GM18873 (cell line): ENCODE measurements at regions not wholly inside any gene's neighbourhood (a gene's known extent, or its start where the extent isn't known, plus 50 kb on each side); places are given as distances from the start of the nearest gene placed in this dataset.
"Not testable (repeated sequence)": the region's sequence is repeated elsewhere in the genome, so short reads cannot be mapped to it uniquely, and the experiment has no call there.

Experiments
- ATAC-seq: cut with Tn5 transposase; IDR thresholded peaks from one replicate; pipeline ENCODE4 v1.9.1; 2021; ENCODE audit warnings: mild to moderate bottlenecking, moderate library complexity, moderate number of reproducible peaks; ENCODE audit not compliant: unreplicated experiment, low FRiP score

- ATAC-seq, result no peak
Observed at GRCh38 chr13:58950911-58951310, 1212.8 kb downstream of the DIAPH3 start.

DNA sequence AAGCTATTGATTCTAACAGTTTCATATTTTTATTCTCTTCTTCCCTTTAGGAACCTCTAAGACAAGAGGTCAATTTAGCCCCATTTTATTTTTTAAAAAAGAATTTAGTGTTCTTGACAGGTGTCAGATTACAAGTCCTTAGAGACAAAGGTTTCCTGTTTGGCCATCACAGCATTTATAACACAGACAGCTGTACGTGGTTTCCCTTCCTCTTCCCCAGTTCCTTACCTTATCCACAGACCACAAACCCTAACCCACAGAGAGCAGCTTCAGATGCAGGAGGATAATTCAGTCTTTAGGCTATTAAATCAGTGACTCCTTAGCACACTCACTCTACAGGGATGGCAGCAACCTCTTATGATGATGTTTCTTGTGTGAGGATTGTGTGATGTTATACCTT lies 1210.1 kb downstream of the DIAPH3 start:
- ATAC-seq, result peak; percentile 91

GRCh38 chr13:58955546-58956385 lies 1208.0 kb downstream of the DIAPH3 start:
- no peak for ATAC-seq

GRCh38 chr13:58958097-58958496 lies 1205.6 kb downstream of the DIAPH3 start:
- not testable (repeated sequence) for ATAC-seq

- no peak for ATAC-seq
Observed at GRCh38 chr13:58960888-58961287, 1202.8 kb downstream of the DIAPH3 start.

GRCh38 chr13:58963321-58963720 lies 1200.4 kb downstream of the DIAPH3 start:
- ATAC-seq, result no peak

- no peak for ATAC-seq
Observed at GRCh38 chr13:58964048-58964447, 1199.7 kb downstream of the DIAPH3 start.

DNA sequence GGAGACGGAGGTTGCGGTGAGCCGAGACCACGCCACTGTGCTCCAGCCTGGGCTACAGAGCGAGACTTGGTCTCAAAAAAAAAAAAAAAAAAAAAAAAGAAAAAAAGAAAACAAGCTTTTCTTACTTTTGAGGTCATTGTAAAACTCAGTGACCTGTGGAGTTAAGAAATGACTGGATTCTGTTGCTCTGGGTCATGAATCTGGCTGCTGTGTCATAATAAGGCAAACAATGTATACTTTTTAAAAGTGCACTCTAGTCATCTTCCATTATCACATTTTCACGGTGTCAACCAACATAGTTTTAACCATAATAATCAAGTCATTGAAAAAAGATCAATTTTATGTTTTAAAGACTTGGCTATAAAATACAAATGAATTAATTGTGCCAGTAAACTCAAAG lies 1186.6 kb downstream of the DIAPH3 start:
- ATAC-seq, result no peak

- ATAC-seq, result no peak
Observed at GRCh38 chr13:58978331-58978730, 1185.4 kb downstream of the DIAPH3 start.

- ATAC-seq, result no peak
Observed at GRCh38 chr13:58979851-58980250, 1183.9 kb downstream of the DIAPH3 start.

GRCh38 chr13:58985845-58986244 lies 1177.9 kb downstream of the DIAPH3 start:
- ATAC-seq, result no peak

DNA sequence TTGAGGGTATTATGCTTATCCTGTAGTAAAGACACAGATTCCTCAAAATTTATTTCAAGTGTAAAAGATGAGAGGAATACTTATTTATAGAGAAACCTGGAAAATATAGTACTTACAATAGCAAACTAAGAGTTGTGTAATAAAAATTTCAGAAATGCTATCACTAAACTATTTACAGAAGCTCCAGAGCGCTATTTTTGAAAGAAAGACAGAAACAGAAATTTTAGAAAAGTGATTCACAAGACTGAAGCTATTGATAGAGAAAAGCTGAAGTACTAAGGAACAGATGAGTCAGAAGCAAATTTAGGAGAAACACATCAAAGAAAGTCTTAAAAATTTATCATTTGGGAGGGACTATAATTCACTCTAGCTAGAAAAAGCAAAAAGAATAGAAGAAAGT lies 1174.2 kb downstream of the DIAPH3 start:
- no peak for ATAC-seq

DNA sequence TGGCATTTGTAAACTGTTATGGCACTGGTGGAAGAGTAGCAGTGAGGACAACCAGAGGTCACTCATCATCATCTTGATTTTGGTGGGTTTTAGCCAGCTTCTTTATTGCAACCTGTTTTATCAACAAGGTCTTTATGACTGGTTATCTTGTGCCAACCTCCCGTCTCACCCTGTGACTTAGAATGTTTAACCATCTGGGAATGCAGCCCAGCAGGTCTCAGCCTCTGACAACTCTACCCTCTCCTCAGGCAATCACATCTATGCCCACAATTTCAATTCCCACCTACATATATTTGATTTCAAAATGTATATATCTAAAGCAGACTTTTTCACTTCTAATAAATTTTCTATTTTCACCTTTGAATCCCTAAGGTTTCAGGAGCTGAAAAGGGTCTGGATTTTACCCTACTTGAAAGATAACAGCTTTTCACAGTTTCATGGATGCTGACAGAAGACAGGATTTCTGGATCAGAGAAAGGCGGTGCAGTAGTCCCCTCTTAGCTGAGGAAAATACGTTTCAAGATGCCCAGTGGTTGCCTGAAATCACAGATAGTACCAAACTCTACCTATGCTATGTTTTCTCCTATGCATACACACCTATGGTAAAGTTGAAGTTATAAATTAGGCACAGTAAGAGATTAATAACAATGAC lies 1171.8 kb downstream of the DIAPH3 start:
- ATAC-seq, result no peak

- no peak for ATAC-seq
Observed at GRCh38 chr13:58992478-58993042, 1171.2 kb downstream of the DIAPH3 start.

DNA sequence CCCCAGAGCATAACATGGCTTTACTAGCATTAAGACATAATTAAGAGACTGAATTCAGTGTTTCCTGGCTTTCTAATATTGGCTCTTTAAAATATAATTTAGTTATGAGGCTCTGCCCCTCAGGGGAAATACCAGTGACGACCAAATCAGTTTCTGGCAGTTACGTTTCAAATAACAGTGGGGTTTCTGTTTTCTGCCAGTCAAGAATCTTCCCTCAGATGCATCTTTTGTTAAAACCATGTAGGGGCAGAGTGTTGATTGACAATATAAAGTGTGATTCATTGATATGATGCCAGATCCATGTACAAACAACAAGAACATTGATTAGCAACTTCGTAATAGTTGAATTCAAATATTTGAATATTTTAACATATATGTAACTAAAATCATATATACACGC lies 1169.7 kb downstream of the DIAPH3 start:
- ATAC-seq, result no peak

DNA sequence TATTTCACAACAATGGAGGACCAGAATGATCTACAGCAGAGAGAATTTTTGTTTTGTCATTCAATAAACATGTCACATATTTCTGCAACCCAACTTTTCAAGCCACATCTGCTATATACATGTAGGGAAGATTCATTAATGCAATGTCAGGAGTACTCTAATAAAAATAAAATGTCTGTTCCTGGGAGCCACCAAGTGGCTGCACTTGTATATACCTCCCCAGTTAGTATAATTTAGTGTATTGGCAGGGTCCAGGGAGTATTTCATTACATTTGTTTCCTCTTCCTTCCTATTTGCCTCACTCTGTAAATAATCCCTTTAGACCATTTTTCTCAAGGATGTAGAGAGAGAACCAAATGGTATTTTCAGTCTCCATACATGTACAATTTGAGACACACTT lies 1169.0 kb downstream of the DIAPH3 start:
- ATAC-seq, result no peak

DNA sequence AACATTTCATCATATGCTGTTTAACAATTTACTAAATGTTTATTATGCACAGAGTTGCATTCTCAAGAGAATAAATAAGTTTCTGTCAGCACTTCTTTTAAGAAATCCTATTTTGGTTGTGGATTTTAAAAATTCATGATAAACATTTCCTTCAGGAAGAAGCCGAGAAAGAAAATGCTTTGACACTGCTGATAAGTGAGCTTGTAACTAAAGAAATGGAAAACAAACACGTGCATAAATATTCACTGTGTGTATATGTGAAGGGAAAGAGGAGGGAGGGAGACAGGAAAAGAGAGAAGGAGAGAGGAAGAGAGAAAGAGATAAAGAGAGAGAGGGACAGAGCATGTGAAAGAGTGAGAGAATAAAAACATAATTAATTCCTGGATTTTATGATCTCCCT lies 1165.0 kb downstream of the DIAPH3 start:
- no peak for ATAC-seq

DNA sequence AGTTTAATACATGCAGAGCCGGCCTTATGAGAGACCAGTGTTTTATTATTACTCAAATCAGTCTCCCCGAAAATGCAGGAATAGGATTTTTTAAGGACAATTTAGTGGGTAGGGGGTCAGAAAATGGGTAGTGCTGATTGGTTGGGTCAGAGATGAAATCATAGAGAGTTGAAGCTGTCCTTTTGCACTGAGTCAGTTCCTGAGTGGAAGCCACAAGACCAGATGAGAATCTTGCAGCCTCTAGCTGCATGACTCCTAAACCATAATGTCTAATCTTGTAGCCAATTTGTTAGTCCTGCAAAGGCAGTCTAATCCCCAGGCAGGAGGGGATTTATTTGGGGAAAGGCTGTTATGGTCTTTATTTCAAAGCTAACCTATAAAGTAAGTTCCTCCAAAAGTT lies 1163.9 kb downstream of the DIAPH3 start:
- no peak for ATAC-seq

GRCh38 chr13:59000770-59001169 lies 1163.0 kb downstream of the DIAPH3 start:
- ATAC-seq, result no peak

- ATAC-seq, result no peak
Observed at GRCh38 chr13:59012731-59013130, 1151.0 kb downstream of the DIAPH3 start.

DNA sequence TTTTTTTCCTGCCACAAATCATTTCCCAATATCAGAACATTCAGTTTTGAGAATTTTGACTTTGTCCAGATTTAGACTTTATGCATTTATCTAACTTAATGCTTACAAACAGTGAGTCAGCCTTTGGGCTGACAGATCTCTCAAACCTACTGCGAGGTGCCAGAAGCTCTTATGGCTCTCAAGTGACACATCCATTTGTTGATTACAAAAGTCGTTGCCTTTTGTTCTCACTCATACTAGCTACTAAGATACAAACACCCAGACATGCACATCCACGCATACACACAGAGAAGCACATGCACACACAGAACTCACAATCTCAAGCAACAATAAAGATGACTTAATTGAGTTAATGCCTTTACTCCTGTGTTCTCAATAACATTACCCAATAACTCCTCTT lies 1147.5 kb downstream of the DIAPH3 start:
- ATAC-seq, result no peak

GRCh38 chr13:59024434-59024833 lies 1139.3 kb downstream of the DIAPH3 start:
- no peak for ATAC-seq
